PC-9 (cell line): ENCODE measurements at regions not wholly inside any gene's neighbourhood (a gene's known extent, or its start where the extent isn't known, plus 50 kb on each side); places are given as distances from the start of the nearest gene placed in this dataset.

ENCODE experiments used
- BruUV-seq: library from RNA; stranded (reverse); fragments of 400-500 nt; replicated peaks from 2 replicates; lab custom pipeline; 2021; lab: Mats Ljungman, UMichigan
- CTCF ChIA-PET: fragments of 300-600 bp; sonication (Branson Sonifier 250); formaldehyde crosslinking; loops from one replicate; lab custom pipeline; 2022; ENCODE audit warnings: antibody characterized with exemption; lab: Charles Lee
- POLR2A ChIA-PET: fragments of 300-600 bp; sonication (Branson Sonifier 250); formaldehyde crosslinking; loops from one replicate; lab custom pipeline; 2022; ENCODE audit warnings: antibody characterized with exemption; ENCODE audit not compliant: unreplicated experiment; lab: Charles Lee
- DNase-seq, 2 experiments: peaks; one replicate each; pipeline versions ENCODE4 v3.0.0 to v3.0.0-alpha.2; 2015 to 2022; ENCODE audit warnings: mixed read lengths in 1 of 2
- H2AFZ ChIP-seq: fragments of 200-600 bp; sonication (generic); 2 replicates; pipeline ENCODE4 v1.8.1; 2017; ENCODE audit warnings: antibody characterized with exemption
- H3F3A ChIP-seq: fragments of 200-600 bp; sonication (generic); 2 replicates; pipeline ENCODE4 v1.8.1; 2017; ENCODE audit warnings: antibody characterized with exemption, mild to moderate bottlenecking, low read depth; ENCODE audit not compliant: insufficient read depth
- H3K27ac ChIP-seq: fragments of 200-600 bp; sonication (generic); 2 replicates; pipeline ENCODE4 v1.6.1; 2016; ENCODE audit warnings: mixed run types
- H3K27me3 ChIP-seq: fragments of 200-600 bp; sonication (generic); 2 replicates; pipeline ENCODE4 v1.6.1; 2016; ENCODE audit warnings: low read depth, mixed run types; ENCODE audit not compliant: insufficient read depth
- H3K36me3 ChIP-seq: fragments of 200-600 bp; sonication (generic); 2 replicates; pipeline ENCODE4 v1.6.1; 2016; ENCODE audit warnings: low read depth, mixed run types
- H3K4me1 ChIP-seq: fragments of 200-600 bp; sonication (generic); replicated peaks from 2 replicates; pipeline ENCODE4 v1.6.1; 2016; ENCODE audit warnings: mixed run types; ENCODE audit not compliant: insufficient read depth
- H3K4me2 ChIP-seq: fragments of 200-600 bp; sonication (generic); 2 replicates; pipeline ENCODE4 v1.6.1; 2017; ENCODE audit warnings: mixed run types
- H3K4me3 ChIP-seq: fragments of 200-600 bp; sonication (generic); 2 replicates; pipeline ENCODE4 v1.6.1; 2016; ENCODE audit warnings: mixed run types
- H3K79me2 ChIP-seq: fragments of 200-600 bp; sonication (generic); 2 replicates; pipeline ENCODE4 v1.6.1; 2017; ENCODE audit warnings: low read depth, mixed run types
- H3K9me2 ChIP-seq: fragments of 200-600 bp; sonication (generic); 2 replicates; pipeline ENCODE4 v1.8.1; 2017; ENCODE audit warnings: mild to moderate bottlenecking; ENCODE audit not compliant: insufficient read depth
- H3K9me3 ChIP-seq: fragments of 200-600 bp; sonication (generic); 2 replicates; pipeline ENCODE4 v1.8.1; 2016; ENCODE audit warnings: low read depth; ENCODE audit not compliant: insufficient read depth
- H4K20me1 ChIP-seq: fragments of 200-600 bp; sonication (generic); 2 replicates; pipeline ENCODE4 v1.8.1; 2017; ENCODE audit not compliant: insufficient read depth
- EZH2 ChIP-seq: fragments of 200-600 bp; sonication (generic); IDR thresholded peaks from 2 replicates; pipeline ENCODE4 v1.8.0; 2017; ENCODE audit warnings: antibody characterized with exemption, low read depth
- intact Hi-C: fragments of 100-400 bp; cut with micrococcal nuclease; formaldehyde crosslinking; loops from one replicate; pipeline ENCODE4 v1.10.0; 2022; ENCODE audit not compliant: unreplicated experiment
- TF ChIP-seq, protein P1 (sequence below): fragments of 200-600 bp; sonication (generic); conservative IDR thresholded peaks from 2 replicates; pipeline ENCODE4 v1.6.1; 2017; ENCODE audit warnings: mixed run types, antibody characterized with exemption, mild to moderate bottlenecking, moderate library complexity

GRCh38 chr5:5581080-5581479, 158.6 kb downstream of the ICE1 start:
- Histone ChIP-seq H3F3A (no peaks in the 10 kb centered on the region), H3K27me3 (peaks cover 80% of the 10 kb centered on the region), H3K4me3 (no peak overlapping the region), H2AFZ (no peak overlapping the region), H3K27ac (no peak overlapping the region), H4K20me1 (no peaks in the 10 kb centered on the region), H3K36me3 (no peaks in the 10 kb centered on the region), H3K9me3 (no peaks in the 10 kb centered on the region), H3K4me1 (no peaks in the 10 kb centered on the region), H3K4me2 (no peak overlapping the region), H3K9me2 (no peaks in the 10 kb centered on the region), H3K79me2 (no peaks in the 10 kb centered on the region)
- DNase-seq: no peak
- no TSS peak for BruUV-seq
- intact Hi-C loops: no loop called here
- CTCF ChIA-PET: no interaction called here
- POLR2A ChIA-PET: no interaction called here
- TF ChIP-seq, protein P1, sequence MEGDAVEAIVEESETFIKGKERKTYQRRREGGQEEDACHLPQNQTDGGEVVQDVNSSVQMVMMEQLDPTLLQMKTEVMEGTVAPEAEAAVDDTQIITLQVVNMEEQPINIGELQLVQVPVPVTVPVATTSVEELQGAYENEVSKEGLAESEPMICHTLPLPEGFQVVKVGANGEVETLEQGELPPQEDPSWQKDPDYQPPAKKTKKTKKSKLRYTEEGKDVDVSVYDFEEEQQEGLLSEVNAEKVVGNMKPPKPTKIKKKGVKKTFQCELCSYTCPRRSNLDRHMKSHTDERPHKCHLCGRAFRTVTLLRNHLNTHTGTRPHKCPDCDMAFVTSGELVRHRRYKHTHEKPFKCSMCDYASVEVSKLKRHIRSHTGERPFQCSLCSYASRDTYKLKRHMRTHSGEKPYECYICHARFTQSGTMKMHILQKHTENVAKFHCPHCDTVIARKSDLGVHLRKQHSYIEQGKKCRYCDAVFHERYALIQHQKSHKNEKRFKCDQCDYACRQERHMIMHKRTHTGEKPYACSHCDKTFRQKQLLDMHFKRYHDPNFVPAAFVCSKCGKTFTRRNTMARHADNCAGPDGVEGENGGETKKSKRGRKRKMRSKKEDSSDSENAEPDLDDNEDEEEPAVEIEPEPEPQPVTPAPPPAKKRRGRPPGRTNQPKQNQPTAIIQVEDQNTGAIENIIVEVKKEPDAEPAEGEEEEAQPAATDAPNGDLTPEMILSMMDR: no peak
- TF ChIP-seq EZH2: no peak

DNA sequence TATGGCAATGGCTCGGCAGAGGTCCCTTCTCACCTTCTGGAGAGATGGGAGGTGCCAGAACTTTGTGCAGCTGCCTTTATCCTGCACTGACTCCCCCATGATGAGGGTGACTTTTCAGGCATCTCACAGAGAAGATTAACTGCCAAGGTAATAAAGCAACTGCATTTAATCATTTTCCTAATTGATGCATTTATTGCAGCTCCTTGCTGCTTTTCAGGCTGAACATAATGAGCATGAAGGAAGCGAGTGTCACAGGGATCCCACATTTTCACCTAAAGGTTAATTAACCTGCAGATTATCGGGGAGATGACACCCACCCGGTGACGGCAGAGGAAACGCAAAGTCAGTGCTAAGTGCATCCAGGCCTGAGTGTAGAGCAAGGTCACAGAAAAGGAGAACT, 154.3 kb downstream of the ICE1 start:
- Histone ChIP-seq H3K36me3 (no peaks in the 10 kb centered on the region), H3K4me2 (no peak overlapping the region), H3K79me2 (no peaks in the 10 kb centered on the region), H3K9me2 (no peaks in the 10 kb centered on the region), H3K27ac (no peak overlapping the region), H3K4me3 (no peak overlapping the region), H3F3A (no peaks in the 10 kb centered on the region), H3K9me3 (no peaks in the 10 kb centered on the region), H3K27me3 (peaks cover 80% of the 10 kb centered on the region), H2AFZ (no peak overlapping the region), H3K4me1 (no peaks in the 10 kb centered on the region), H4K20me1 (no peaks in the 10 kb centered on the region)
- no peak for DNase-seq
- ChIA-PET CTCF (no interaction called here), POLR2A (no interaction called here)
- no TSS peak for BruUV-seq
- TF ChIP-seq EZH2: no peak
- TF ChIP-seq, protein P1: no peak
- intact Hi-C loops: no loop called here

DNA sequence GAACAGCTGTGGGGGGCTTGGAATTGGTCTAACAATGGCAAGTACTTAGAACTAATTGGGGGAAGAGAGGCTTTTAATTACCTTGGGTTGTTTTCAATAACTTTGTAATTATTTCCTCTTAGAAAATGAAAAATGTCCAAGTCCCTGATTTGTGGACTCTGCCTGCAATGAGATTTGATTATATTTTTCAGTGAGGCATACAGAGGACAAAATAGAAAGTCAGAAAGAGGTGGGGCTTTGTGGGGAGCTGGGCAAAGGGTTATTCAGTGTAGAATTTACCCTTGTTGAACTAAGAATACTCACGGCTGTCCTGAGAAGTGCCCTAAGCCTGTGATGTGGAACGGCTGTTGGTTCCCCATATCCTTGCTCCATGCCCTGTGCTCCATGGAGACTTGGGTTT, 153.0 kb downstream of the ICE1 start:
- no peak for TF ChIP-seq EZH2
- TF ChIP-seq, protein P1: no peak
- intact Hi-C loops: no loop called here
- Histone ChIP-seq H3K36me3 (no peaks in the 10 kb centered on the region), H3K9me3 (no peaks in the 10 kb centered on the region), H3K27me3 (peaks cover 83% of the 10 kb centered on the region), H3K79me2 (no peaks in the 10 kb centered on the region), H4K20me1 (no peaks in the 10 kb centered on the region), H3K27ac (no peak overlapping the region), H3K9me2 (no peaks in the 10 kb centered on the region), H2AFZ (no peak overlapping the region), H3F3A (no peaks in the 10 kb centered on the region), H3K4me1 (no peaks in the 10 kb centered on the region), H3K4me2 (no peak overlapping the region), H3K4me3 (no peak overlapping the region)
- no peak for DNase-seq
- BruUV-seq: no TSS peak
- POLR2A ChIA-PET: no interaction called here
- CTCF ChIA-PET: no interaction called here
